ENCODE measurements at regions not wholly inside any gene's neighbourhood (a gene's known extent, or its start where the extent isn't known, plus 50 kb on each side); places are given as distances from the start of the nearest gene placed in this dataset.
A peak's percentile ranks its signal among the peaks of the same experiment; 100 is the strongest.
"Not testable (repeated sequence)": the region's sequence is repeated elsewhere in the genome, so short reads cannot be mapped to it uniquely, and the experiment has no call there.

DNA sequence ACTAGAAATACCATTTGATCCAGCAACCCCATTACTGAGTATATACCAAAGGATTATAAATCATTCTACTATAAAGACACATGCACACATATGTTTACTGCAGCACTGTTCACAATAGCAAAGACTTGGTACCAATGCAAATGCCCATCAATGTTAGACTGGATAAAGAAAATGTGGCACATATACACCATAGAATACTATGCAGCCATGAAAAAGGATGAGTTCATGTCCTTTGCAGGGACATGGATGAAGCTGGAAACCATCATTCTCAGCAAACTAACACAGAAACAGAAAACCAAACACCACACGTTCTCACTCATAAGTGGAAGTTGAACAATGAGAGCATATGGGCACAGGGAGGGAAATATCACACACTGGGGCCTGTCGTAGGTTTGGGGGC, 106.0 kb downstream of the SPATA18 start:
- not testable (repeated sequence) for DNase-seq (ENCODE audit: low read depth in 2 of 2); H3K4me3 ChIP-seq (replicated peaks in 1 of 2; ENCODE audit: low read depth in 2 of 2, low read length in 2 of 2)

- TF ChIP-seq, protein P1, sequence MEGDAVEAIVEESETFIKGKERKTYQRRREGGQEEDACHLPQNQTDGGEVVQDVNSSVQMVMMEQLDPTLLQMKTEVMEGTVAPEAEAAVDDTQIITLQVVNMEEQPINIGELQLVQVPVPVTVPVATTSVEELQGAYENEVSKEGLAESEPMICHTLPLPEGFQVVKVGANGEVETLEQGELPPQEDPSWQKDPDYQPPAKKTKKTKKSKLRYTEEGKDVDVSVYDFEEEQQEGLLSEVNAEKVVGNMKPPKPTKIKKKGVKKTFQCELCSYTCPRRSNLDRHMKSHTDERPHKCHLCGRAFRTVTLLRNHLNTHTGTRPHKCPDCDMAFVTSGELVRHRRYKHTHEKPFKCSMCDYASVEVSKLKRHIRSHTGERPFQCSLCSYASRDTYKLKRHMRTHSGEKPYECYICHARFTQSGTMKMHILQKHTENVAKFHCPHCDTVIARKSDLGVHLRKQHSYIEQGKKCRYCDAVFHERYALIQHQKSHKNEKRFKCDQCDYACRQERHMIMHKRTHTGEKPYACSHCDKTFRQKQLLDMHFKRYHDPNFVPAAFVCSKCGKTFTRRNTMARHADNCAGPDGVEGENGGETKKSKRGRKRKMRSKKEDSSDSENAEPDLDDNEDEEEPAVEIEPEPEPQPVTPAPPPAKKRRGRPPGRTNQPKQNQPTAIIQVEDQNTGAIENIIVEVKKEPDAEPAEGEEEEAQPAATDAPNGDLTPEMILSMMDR (IDR thresholded peaks at IDR 0.05; ENCODE audit: low read depth, low read length): no peak
- DNase-seq (ENCODE audit: low read depth in 2 of 2): peak; percentile 2 to 40
- H3K4me3 ChIP-seq (replicated peaks in 1 of 2; ENCODE audit: low read depth in 2 of 2, low read length in 2 of 2): no peak overlapping the region
These were observed 106.7 kb downstream of the SPATA18 start for GRCh38 chr4:52157641-52158316.

DNA sequence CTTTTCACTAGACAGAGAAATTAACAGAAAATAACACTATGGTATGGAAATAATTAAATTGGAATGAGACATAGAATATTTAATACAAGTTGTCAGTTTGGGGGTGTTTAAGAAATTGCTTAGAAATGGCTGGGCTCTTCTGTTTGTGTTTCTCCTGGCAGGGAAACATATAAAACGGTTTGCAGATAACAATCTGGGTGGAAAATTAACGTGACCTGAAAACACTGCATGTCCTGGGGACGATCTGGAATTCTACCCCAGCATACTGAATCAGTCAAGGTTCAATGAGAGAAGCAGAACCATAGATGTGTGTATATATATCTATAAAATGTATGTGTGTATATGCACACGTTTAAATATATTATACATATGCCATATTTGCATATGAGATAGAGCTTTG, 109.8 kb downstream of the SPATA18 start:
- TF ChIP-seq, protein P1 (IDR thresholded peaks at IDR 0.05; ENCODE audit: low read depth, low read length): no peak
- DNase-seq (ENCODE audit: low read depth in 2 of 2): no peak

GRCh38 chr4:52164116-52164515, 113.0 kb downstream of the SPATA18 start:
- TF ChIP-seq, protein P1 (IDR thresholded peaks at IDR 0.05; ENCODE audit: low read depth, low read length): no peak
- no peak overlapping the region for H3K4me3 ChIP-seq (replicated peaks in 1 of 2; ENCODE audit: low read depth in 2 of 2, low read length in 2 of 2)
- no peak for DNase-seq (ENCODE audit: low read depth in 2 of 2)

More for the DNA sequence above, 109.8 kb downstream of the SPATA18 start:
- H3K4me3 ChIP-seq (replicated peaks in 1 of 2; ENCODE audit: low read depth in 2 of 2, low read length in 2 of 2): no peak overlapping the region

DNA sequence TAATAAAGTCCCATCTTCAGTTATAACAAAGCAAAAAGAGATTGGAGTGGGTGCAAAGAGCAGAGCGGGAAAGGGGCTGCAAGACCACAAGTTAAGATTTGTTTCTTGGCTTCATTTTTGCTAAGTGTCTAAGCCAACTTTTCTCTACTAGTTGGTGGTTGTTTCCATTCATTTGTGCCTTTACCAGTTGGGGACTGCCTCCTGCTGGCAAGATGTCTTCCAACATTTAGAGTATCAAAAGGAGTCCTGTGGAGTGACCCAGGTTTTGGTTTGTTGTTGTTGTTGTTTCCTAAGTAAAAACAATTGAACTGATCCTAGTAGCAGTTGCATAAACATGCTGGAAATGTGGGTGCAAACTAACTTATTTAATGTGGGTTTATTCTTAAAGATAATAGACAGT, 121.1 kb downstream of the SPATA18 start:
- TF ChIP-seq, protein P1 (IDR thresholded peaks at IDR 0.05; ENCODE audit: low read depth, low read length): peak; percentile 32
- peak; percentile 18 to 27 for DNase-seq (ENCODE audit: low read depth in 2 of 2)
- H3K4me3 ChIP-seq (replicated peaks in 1 of 2; ENCODE audit: low read depth in 2 of 2, low read length in 2 of 2): no peak overlapping the region

GRCh38 chr4:52173470-52174045, 122.5 kb downstream of the SPATA18 start:
- DNase-seq (ENCODE audit: low read depth in 2 of 2): peak; percentile 52 to 58
- no peak overlapping the region for H3K4me3 ChIP-seq (replicated peaks in 1 of 2; ENCODE audit: low read depth in 2 of 2, low read length in 2 of 2)
- TF ChIP-seq, protein P1 (IDR thresholded peaks at IDR 0.05; ENCODE audit: low read depth, low read length): no peak

DNA sequence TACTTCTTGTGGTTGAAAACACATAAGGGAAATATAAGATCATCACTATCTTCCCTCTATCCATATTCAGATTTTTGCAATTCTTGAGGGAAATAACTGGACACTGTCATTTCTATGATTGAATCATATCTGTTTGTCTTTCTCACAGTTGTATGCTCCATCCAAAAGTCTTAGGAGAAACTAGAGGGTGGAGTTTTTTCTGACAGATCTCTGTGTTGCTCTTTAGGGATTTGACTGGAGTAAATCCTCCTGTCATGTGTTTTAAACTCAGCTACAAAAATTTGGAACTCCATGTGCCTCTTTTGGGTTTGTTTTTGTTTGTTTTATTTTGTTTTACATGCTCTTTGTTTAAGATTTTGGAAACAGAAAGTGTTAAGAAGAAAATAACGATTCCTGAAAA, 136.5 kb downstream of the SPATA18 start:
- TF ChIP-seq, protein P1 (IDR thresholded peaks at IDR 0.05; ENCODE audit: low read depth, low read length): no peak
- no peak overlapping the region for H3K4me3 ChIP-seq (replicated peaks in 1 of 2; ENCODE audit: low read depth in 2 of 2, low read length in 2 of 2)
- no peak for DNase-seq (ENCODE audit: low read depth in 2 of 2)
